ENCODE measurements at regions not wholly inside any gene's neighbourhood (a gene's known extent, or its start where the extent isn't known, plus 50 kb on each side); places are given as distances from the start of the nearest gene placed in this dataset.

GRCh38 chr1:199735660-199736059 lies 291.9 kb upstream of the NR5A2 start:
- no peaks in the 10 kb centered on the region for H3K27me3 ChIP-seq (ENCODE audit: control insufficient read depth in 1 of 2, insufficient read depth in 2 of 2, low read length in 2 of 2)
- no peaks in the 10 kb centered on the region for H3K4me1 ChIP-seq (ENCODE audit: control insufficient read depth in 2 of 2, insufficient read depth in 2 of 2, low read length in 1 of 2)
- no peak overlapping the region for H3K27ac ChIP-seq (ENCODE audit: low read depth in 2 of 2, low read length in 1 of 2)
- no peaks in the 10 kb centered on the region for H3K36me3 ChIP-seq (ENCODE audit: control insufficient read depth in 2 of 2, insufficient read depth in 2 of 2, low read length in 1 of 2)
- H3K9me3 ChIP-seq (ENCODE audit: control insufficient read depth in 2 of 2, insufficient read depth in 1 of 2, low read depth in 1 of 2, low read length in 1 of 2), result no peaks in the 10 kb centered on the region
- WGBS, 2 donors, result 59 to 74% methylated on average over 6 of the region's 6 CpGs
- H3K4me3 ChIP-seq (ENCODE audit: low read depth in 1 of 2, low read length in 2 of 2), result no peak overlapping the region

- WGBS, 2 donors, result 62 to 69% methylated on average over 3 of the region's 3 CpGs
- no peaks in the 10 kb centered on the region for H3K4me1 ChIP-seq (ENCODE audit: control insufficient read depth in 2 of 2, insufficient read depth in 2 of 2, low read length in 1 of 2)
Observed at GRCh38 chr1:199736646-199737045, 290.9 kb upstream of the NR5A2 start.

GRCh38 chr1:199741586-199741985 lies 285.9 kb upstream of the NR5A2 start:
- no peaks in the 10 kb centered on the region for H3K27me3 ChIP-seq (ENCODE audit: control insufficient read depth in 1 of 2, insufficient read depth in 2 of 2, low read length in 2 of 2)
- H3K9me3 ChIP-seq (ENCODE audit: control insufficient read depth in 2 of 2, insufficient read depth in 1 of 2, low read depth in 1 of 2, low read length in 1 of 2), result no peaks in the 10 kb centered on the region
- H3K4me1 ChIP-seq (ENCODE audit: control insufficient read depth in 2 of 2, insufficient read depth in 2 of 2, low read length in 1 of 2), result no peaks in the 10 kb centered on the region
- H3K4me3 ChIP-seq (ENCODE audit: low read depth in 1 of 2, low read length in 2 of 2), result no peak overlapping the region
- WGBS, 2 donors, result 78 to 85% methylated on average over 7 of the region's 7 CpGs
- H3K27ac ChIP-seq (ENCODE audit: low read depth in 2 of 2, low read length in 1 of 2), result no peak overlapping the region
- no peaks in the 10 kb centered on the region for H3K36me3 ChIP-seq (ENCODE audit: control insufficient read depth in 2 of 2, insufficient read depth in 2 of 2, low read length in 1 of 2)

More at GRCh38 chr1:199736646-199737045, 290.9 kb upstream of the NR5A2 start:
- Histone ChIP-seq H3K36me3 (ENCODE audit: control insufficient read depth in 2 of 2, insufficient read depth in 2 of 2, low read length in 1 of 2) (no peaks in the 10 kb centered on the region), H3K4me3 (ENCODE audit: low read depth in 1 of 2, low read length in 2 of 2) (no peak overlapping the region), H3K9me3 (ENCODE audit: control insufficient read depth in 2 of 2, insufficient read depth in 1 of 2, low read depth in 1 of 2, low read length in 1 of 2) (no peaks in the 10 kb centered on the region), H3K27ac (ENCODE audit: low read depth in 2 of 2, low read length in 1 of 2) (no peak overlapping the region), H3K27me3 (ENCODE audit: control insufficient read depth in 1 of 2, insufficient read depth in 2 of 2, low read length in 2 of 2) (no peaks in the 10 kb centered on the region)

GRCh38 chr1:199742547-199742946 lies 285.0 kb upstream of the NR5A2 start:
- no peaks in the 10 kb centered on the region for H3K4me1 ChIP-seq (ENCODE audit: control insufficient read depth in 2 of 2, insufficient read depth in 2 of 2, low read length in 1 of 2)
- H3K27me3 ChIP-seq (ENCODE audit: control insufficient read depth in 1 of 2, insufficient read depth in 2 of 2, low read length in 2 of 2), result no peaks in the 10 kb centered on the region
- H3K36me3 ChIP-seq (ENCODE audit: control insufficient read depth in 2 of 2, insufficient read depth in 2 of 2, low read length in 1 of 2), result no peaks in the 10 kb centered on the region
- H3K9me3 ChIP-seq (ENCODE audit: control insufficient read depth in 2 of 2, insufficient read depth in 1 of 2, low read depth in 1 of 2, low read length in 1 of 2), result no peaks in the 10 kb centered on the region
- no peak overlapping the region for H3K4me3 ChIP-seq (ENCODE audit: low read depth in 1 of 2, low read length in 2 of 2)
- no peak overlapping the region for H3K27ac ChIP-seq (ENCODE audit: low read depth in 2 of 2, low read length in 1 of 2)
- 65 to 70% methylated on average over 2 of the region's 2 CpGs for WGBS, 2 donors

GRCh38 chr1:199743227-199743626 lies 284.3 kb upstream of the NR5A2 start:
- H3K27ac ChIP-seq (ENCODE audit: low read depth in 2 of 2, low read length in 1 of 2), result no peak overlapping the region
- H3K27me3 ChIP-seq (ENCODE audit: control insufficient read depth in 1 of 2, insufficient read depth in 2 of 2, low read length in 2 of 2), result no peaks in the 10 kb centered on the region
- 50 to 62% methylated on average over 5 of the region's 5 CpGs for WGBS, 2 donors
- H3K9me3 ChIP-seq (ENCODE audit: control insufficient read depth in 2 of 2, insufficient read depth in 1 of 2, low read depth in 1 of 2, low read length in 1 of 2), result no peaks in the 10 kb centered on the region
- no peak overlapping the region for H3K4me3 ChIP-seq (ENCODE audit: low read depth in 1 of 2, low read length in 2 of 2)
- H3K36me3 ChIP-seq (ENCODE audit: control insufficient read depth in 2 of 2, insufficient read depth in 2 of 2, low read length in 1 of 2), result no peaks in the 10 kb centered on the region
- H3K4me1 ChIP-seq (ENCODE audit: control insufficient read depth in 2 of 2, insufficient read depth in 2 of 2, low read length in 1 of 2), result no peaks in the 10 kb centered on the region

- Histone ChIP-seq H3K9me3 (ENCODE audit: control insufficient read depth in 2 of 2, insufficient read depth in 1 of 2, low read depth in 1 of 2, low read length in 1 of 2) (no peaks in the 10 kb centered on the region), H3K4me3 (ENCODE audit: low read depth in 1 of 2, low read length in 2 of 2) (no peak overlapping the region), H3K27ac (ENCODE audit: low read depth in 2 of 2, low read length in 1 of 2) (no peak overlapping the region), H3K36me3 (ENCODE audit: control insufficient read depth in 2 of 2, insufficient read depth in 2 of 2, low read length in 1 of 2) (no peaks in the 10 kb centered on the region), H3K4me1 (ENCODE audit: control insufficient read depth in 2 of 2, insufficient read depth in 2 of 2, low read length in 1 of 2) (no peaks in the 10 kb centered on the region), H3K27me3 (ENCODE audit: control insufficient read depth in 1 of 2, insufficient read depth in 2 of 2, low read length in 2 of 2) (no peaks in the 10 kb centered on the region)
- 92 to 97% methylated on average over 2 of the region's 2 CpGs for WGBS, 2 donors
Observed at GRCh38 chr1:199746666-199747384, 280.7 kb upstream of the NR5A2 start.

- Histone ChIP-seq H3K4me3 (ENCODE audit: low read depth in 1 of 2, low read length in 2 of 2) (no peak overlapping the region), H3K36me3 (ENCODE audit: control insufficient read depth in 2 of 2, insufficient read depth in 2 of 2, low read length in 1 of 2) (no peaks in the 10 kb centered on the region)
- WGBS, 2 donors, result 42 to 54% methylated on average over 17 of the region's 17 CpGs
Observed at GRCh38 chr1:199747984-199748383, 279.5 kb upstream of the NR5A2 start.

GRCh38 chr1:199751506-199751905 lies 276.0 kb upstream of the NR5A2 start:
- H3K36me3 ChIP-seq (ENCODE audit: control insufficient read depth in 2 of 2, insufficient read depth in 2 of 2, low read length in 1 of 2), result no peaks in the 10 kb centered on the region
- no peak overlapping the region for H3K4me3 ChIP-seq (ENCODE audit: low read depth in 1 of 2, low read length in 2 of 2)
- no peaks in the 10 kb centered on the region for H3K27me3 ChIP-seq (ENCODE audit: control insufficient read depth in 1 of 2, insufficient read depth in 2 of 2, low read length in 2 of 2)
- no peak overlapping the region for H3K27ac ChIP-seq (ENCODE audit: low read depth in 2 of 2, low read length in 1 of 2)
- WGBS, 2 donors, result 83% methylated on average over 5 of the region's 5 CpGs
- no peaks in the 10 kb centered on the region for H3K4me1 ChIP-seq (ENCODE audit: control insufficient read depth in 2 of 2, insufficient read depth in 2 of 2, low read length in 1 of 2)
- no peaks in the 10 kb centered on the region for H3K9me3 ChIP-seq (ENCODE audit: control insufficient read depth in 2 of 2, insufficient read depth in 1 of 2, low read depth in 1 of 2, low read length in 1 of 2)

More at GRCh38 chr1:199747984-199748383, 279.5 kb upstream of the NR5A2 start:
- H3K9me3 ChIP-seq (ENCODE audit: control insufficient read depth in 2 of 2, insufficient read depth in 1 of 2, low read depth in 1 of 2, low read length in 1 of 2), result no peaks in the 10 kb centered on the region
- no peaks in the 10 kb centered on the region for H3K27me3 ChIP-seq (ENCODE audit: control insufficient read depth in 1 of 2, insufficient read depth in 2 of 2, low read length in 2 of 2)
- no peak overlapping the region for H3K27ac ChIP-seq (ENCODE audit: low read depth in 2 of 2, low read length in 1 of 2)
- H3K4me1 ChIP-seq (ENCODE audit: control insufficient read depth in 2 of 2, insufficient read depth in 2 of 2, low read length in 1 of 2), result no peaks in the 10 kb centered on the region

- H3K27ac ChIP-seq (ENCODE audit: low read depth in 2 of 2, low read length in 1 of 2), result no peak overlapping the region
Observed at GRCh38 chr1:199751962-199752687, 275.4 kb upstream of the NR5A2 start.

GRCh38 chr1:199752688-199753027 lies 274.9 kb upstream of the NR5A2 start:
- Histone ChIP-seq H3K4me1 (ENCODE audit: control insufficient read depth in 2 of 2, insufficient read depth in 2 of 2, low read length in 1 of 2) (no peaks in the 10 kb centered on the region), H3K36me3 (ENCODE audit: control insufficient read depth in 2 of 2, insufficient read depth in 2 of 2, low read length in 1 of 2) (no peaks in the 10 kb centered on the region), H3K9me3 (ENCODE audit: control insufficient read depth in 2 of 2, insufficient read depth in 1 of 2, low read depth in 1 of 2, low read length in 1 of 2) (no peaks in the 10 kb centered on the region), H3K27me3 (ENCODE audit: control insufficient read depth in 1 of 2, insufficient read depth in 2 of 2, low read length in 2 of 2) (no peaks in the 10 kb centered on the region), H3K27ac (ENCODE audit: low read depth in 2 of 2, low read length in 1 of 2) (no peak overlapping the region), H3K4me3 (ENCODE audit: low read depth in 1 of 2, low read length in 2 of 2) (no peak overlapping the region)
- 77 to 83% methylated on average over 2 of the region's 2 CpGs for WGBS, 2 donors

More at GRCh38 chr1:199751962-199752687, 275.4 kb upstream of the NR5A2 start:
- no peaks in the 10 kb centered on the region for H3K27me3 ChIP-seq (ENCODE audit: control insufficient read depth in 1 of 2, insufficient read depth in 2 of 2, low read length in 2 of 2)
- 88 to 93% methylated on average over 4 of the region's 4 CpGs for WGBS, 2 donors
- no peak overlapping the region for H3K4me3 ChIP-seq (ENCODE audit: low read depth in 1 of 2, low read length in 2 of 2)
- no peaks in the 10 kb centered on the region for H3K36me3 ChIP-seq (ENCODE audit: control insufficient read depth in 2 of 2, insufficient read depth in 2 of 2, low read length in 1 of 2)
- H3K9me3 ChIP-seq (ENCODE audit: control insufficient read depth in 2 of 2, insufficient read depth in 1 of 2, low read depth in 1 of 2, low read length in 1 of 2), result no peaks in the 10 kb centered on the region
- no peaks in the 10 kb centered on the region for H3K4me1 ChIP-seq (ENCODE audit: control insufficient read depth in 2 of 2, insufficient read depth in 2 of 2, low read length in 1 of 2)

All from esophagus (tissue), 2 donors.